Heart right ventricle (tissue), 16 donors: ENCODE measurements at regions not wholly inside any gene's neighbourhood (a gene's known extent, or its start where the extent isn't known, plus 50 kb on each side); places are given as distances from the start of the nearest gene placed in this dataset.

ENCODE experiments used
- ATAC-seq, 8 donors: fragments of 200-7000 bp; cut with Tn5 transposase; one replicate each; pipeline ENCODE4 v1.9.1; 2020; ENCODE audit warnings: mild to moderate bottlenecking in 8 of 8, moderate library complexity in 8 of 8, moderate number of reproducible peaks in 1 of 8
- DNase-seq, 2 donors: peaks; one replicate each; pipeline ENCODE4 v3.0.0-alpha.2; 2020
- H3K27ac ChIP-seq, 10 donors: fragments of 200-600 bp; sonication (generic) in 2 of 10; one replicate each; pipeline versions ENCODE4 v1.5.0 to v1.8.0; 2020 to 2022; ENCODE audit warnings: mild to moderate bottlenecking in 3 of 10
- H3K27me3 ChIP-seq, 7 donors: fragments of 200-600 bp; one replicate each; pipeline ENCODE4 v1.8.0; 2021 to 2022; ENCODE audit warnings: mild to moderate bottlenecking in 2 of 7
- H3K36me3 ChIP-seq, 9 donors: fragments of 200-600 bp; sonication (generic) in 1 of 9; one replicate each; pipeline versions ENCODE4 v1.5.0 to v1.8.0; 2020 to 2022; ENCODE audit warnings: mild to moderate bottlenecking in 2 of 9
- H3K4me1 ChIP-seq, 9 donors: fragments of 200-600 bp; sonication (generic) in 1 of 9; one replicate each; pipeline versions ENCODE4 v1.5.0 to v1.8.0; 2020 to 2022; ENCODE audit warnings: mild to moderate bottlenecking in 4 of 9
- H3K4me3 ChIP-seq, 10 donors: fragments of 200-600 bp; sonication (generic) in 2 of 10; one replicate each; pipeline versions ENCODE4 v1.5.0 to v1.8.0; 2020 to 2022; ENCODE audit warnings: mild to moderate bottlenecking in 7 of 10, moderate library complexity in 2 of 10
- H3K9me3 ChIP-seq, 11 donors: fragments of 200-600 bp in 10 of 11; sonication (generic) in 2 of 11; one replicate each; pipeline versions ENCODE4 v1.5.0 to v1.8.0; 2013 to 2022; ENCODE audit warnings: mild to moderate bottlenecking in 2 of 11, control low read depth in 1 of 11, moderate library complexity in 1 of 11
- whole genome bisulfite sequencing, 2 donors: extraction: QIAGEN DNeasy Blood & Tissue Kit; methylation state at CpG; one replicate each; pipeline ENCODE4 v1.1.7; 2013; ENCODE audit warnings: inconsistent platforms in 1 of 2; 5-methylcytosine and 5-hydroxymethylcytosine counted together
- intact Hi-C, 10 donors: fragments of 100-400 bp; cut with DNase I; formaldehyde crosslinking; loops; one replicate each; pipeline versions ENCODE4 v1.11.1 to v1.14.2; 2022
- TF ChIP-seq, protein P1 (sequence below), 9 donors: fragments of 200-600 bp; sonication (generic) in 2 of 9; IDR thresholded peaks; one replicate each; pipeline versions ENCODE4 v1.5.0 to v1.8.0; 2021 to 2022; ENCODE audit warnings: antibody characterized with exemption in 9 of 9, mild to moderate bottlenecking in 5 of 9, moderate library complexity in 1 of 9
- donor health status: Arrhythmogenic right ventricular cardiomyopathy.
- donor health status: ischemic (EF 13 %, LVEDD 7.1; RV severe dilation, severe dysfunction).
- donor health status: healthy with polysubstance abuse.
- donor health status: DM: no; HTN: yes; CAD: no.
- donor health status: DM: no; HTN: no; CAD: no.
- donor health status: ischemic (EF 25% LVEDD 6.9; RV normal size, moderate dysfunction).
- donor health status: ischemic (EF 25% LVEDD 5.7; RV mildly dilated, moderate dysfunction).
- donor health status: healthy.
- donor health status: DM: yes; HTN: yes; CAD: no.
- donor health status: Ischemic cardiomyopathy.
- donor health status: ischemic (EF 35%, LVEDD 5.7; RV mildly dilated, moderate dysfunction).
- donor health status: nonischemic (EF 11% LVEDD 7.7; RV severe dilation, severe dysfunction).
- donor health status: DM: yes; HTN: yes; CAD: no.
- donor health status: PGD.
- donor health status: ischemic (EF 29% LVEDD 5.4; RV normal size, mild dysfunction).
- donor health status: nonischemic (EF 23%, LVEDD 6.1; RV moderate dilation, normal function).

DNA sequence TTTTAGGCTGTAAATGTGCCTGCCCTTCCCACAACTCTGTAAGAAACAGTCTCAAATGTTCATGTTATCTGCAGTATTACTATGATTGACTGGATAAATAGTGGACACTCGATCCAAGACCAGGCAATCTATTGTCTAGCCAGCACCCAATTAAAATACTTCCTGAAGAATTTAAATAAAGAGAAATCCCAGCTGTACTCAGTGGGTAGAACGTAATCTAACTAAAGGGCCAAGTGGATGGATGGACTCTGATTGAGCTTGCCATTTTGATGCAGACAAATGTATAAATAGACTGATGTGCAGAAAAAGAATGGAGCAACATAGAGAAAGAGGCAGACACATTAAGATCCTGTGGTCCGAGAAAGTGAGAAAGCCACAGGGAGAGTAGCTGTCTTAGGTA lies 158.0 kb downstream of the IPMK start:
- no peak for DNase-seq
- no peak for ATAC-seq
- WGBS, 2 donors = 65 to 72% methylated on average over 3 of the region's 3 CpGs
- H3K4me3 ChIP-seq = no peak overlapping the region
- no peaks in the 10 kb centered on the region for H3K36me3 ChIP-seq
- H3K4me1 ChIP-seq = peaks cover 0 to 3% (median 0%) of the 10 kb centered on the region in 9 donors
- no peaks in the 10 kb centered on the region for H3K9me3 ChIP-seq
- TF ChIP-seq, protein P1, sequence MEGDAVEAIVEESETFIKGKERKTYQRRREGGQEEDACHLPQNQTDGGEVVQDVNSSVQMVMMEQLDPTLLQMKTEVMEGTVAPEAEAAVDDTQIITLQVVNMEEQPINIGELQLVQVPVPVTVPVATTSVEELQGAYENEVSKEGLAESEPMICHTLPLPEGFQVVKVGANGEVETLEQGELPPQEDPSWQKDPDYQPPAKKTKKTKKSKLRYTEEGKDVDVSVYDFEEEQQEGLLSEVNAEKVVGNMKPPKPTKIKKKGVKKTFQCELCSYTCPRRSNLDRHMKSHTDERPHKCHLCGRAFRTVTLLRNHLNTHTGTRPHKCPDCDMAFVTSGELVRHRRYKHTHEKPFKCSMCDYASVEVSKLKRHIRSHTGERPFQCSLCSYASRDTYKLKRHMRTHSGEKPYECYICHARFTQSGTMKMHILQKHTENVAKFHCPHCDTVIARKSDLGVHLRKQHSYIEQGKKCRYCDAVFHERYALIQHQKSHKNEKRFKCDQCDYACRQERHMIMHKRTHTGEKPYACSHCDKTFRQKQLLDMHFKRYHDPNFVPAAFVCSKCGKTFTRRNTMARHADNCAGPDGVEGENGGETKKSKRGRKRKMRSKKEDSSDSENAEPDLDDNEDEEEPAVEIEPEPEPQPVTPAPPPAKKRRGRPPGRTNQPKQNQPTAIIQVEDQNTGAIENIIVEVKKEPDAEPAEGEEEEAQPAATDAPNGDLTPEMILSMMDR (IDR thresholded peaks at IDR 0.05) = no peak
- intact Hi-C loops = no loop called here
- no peaks in the 10 kb centered on the region for H3K27me3 ChIP-seq
- H3K27ac ChIP-seq = no peak overlapping the region

DNA sequence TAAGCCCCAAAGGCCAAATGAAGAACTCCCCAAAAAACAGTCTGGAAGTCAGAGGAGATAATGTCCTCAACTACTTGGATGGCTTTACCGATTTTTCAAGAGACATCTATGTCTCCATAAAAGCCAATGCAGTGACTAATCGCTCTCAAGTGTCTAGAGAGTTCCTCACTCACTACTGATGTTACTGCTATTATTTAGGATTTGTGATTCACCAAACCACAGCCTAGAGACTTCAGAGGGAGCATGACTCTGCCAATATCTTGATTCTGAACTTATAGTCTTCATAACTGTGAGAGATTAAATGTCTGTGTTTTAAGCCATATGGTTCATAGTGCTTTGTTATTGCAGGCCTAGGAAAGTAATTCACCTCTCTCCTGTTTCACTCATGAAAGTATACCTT lies 160.2 kb downstream of the IPMK start:
- H3K4me1 ChIP-seq = peaks cover 0 to 3% (median 0%) of the 10 kb centered on the region in 9 donors
- ATAC-seq = no peak
- WGBS, 2 donors = 84 to 90% methylated on average over 2 of the region's 2 CpGs
- no peak for DNase-seq
- H3K36me3 ChIP-seq = no peaks in the 10 kb centered on the region
- intact Hi-C loops = no loop called here
- H3K4me3 ChIP-seq = no peak overlapping the region
- H3K27me3 ChIP-seq = no peaks in the 10 kb centered on the region
- H3K9me3 ChIP-seq = no peaks in the 10 kb centered on the region
- TF ChIP-seq, protein P1 (IDR thresholded peaks at IDR 0.05) = no peak
- H3K27ac ChIP-seq = no peak overlapping the region

DNA sequence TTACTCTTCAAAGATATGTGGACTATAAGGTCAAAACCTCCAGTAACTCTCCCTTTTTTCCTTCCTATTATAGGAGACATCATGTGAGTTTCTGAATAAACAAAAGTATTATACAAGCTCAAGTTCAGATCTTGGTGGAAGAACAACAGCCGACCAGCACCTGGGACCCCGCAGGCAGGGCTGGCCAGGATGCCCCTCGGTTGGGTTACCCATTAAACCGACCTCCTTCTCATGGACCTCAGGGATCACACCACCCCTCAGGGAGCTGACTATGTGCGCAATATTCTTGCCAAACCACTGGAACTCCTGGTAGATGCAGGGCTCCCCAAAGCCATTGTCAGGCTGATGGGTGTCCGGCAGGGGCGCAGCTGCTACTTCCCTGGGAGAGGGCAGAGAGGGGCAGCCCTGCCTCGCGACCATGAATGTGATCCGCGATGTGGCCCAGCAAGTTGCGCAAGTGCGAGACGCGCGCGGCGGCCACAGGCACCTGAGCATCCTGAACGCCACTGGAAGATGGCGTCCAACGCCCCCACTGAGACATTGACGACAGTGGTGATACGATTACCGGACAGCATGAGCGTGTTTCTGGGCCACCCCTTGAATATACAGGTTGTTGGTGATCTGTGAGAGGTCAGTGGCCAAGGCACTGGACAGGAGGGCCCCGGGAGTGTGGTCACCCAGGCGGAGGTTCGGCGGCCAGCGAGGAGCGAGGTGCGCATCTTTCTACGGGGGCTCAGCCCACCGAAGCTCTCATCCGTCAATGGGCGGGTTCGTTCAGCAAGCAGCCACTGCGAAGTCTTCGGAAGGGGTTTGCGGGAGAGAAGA lies 161.3 kb downstream of the IPMK start:
- Histone ChIP-seq H3K4me1 (peaks cover 0 to 3% (median 0%) of the 10 kb centered on the region in 9 donors), H3K4me3 (no peak overlapping the region), H3K27ac (no peak overlapping the region), H3K27me3 (no peaks in the 10 kb centered on the region), H3K36me3 (no peaks in the 10 kb centered on the region), H3K9me3 (no peaks in the 10 kb centered on the region)
- TF ChIP-seq, protein P1 (IDR thresholded peaks at IDR 0.05) = no peak
- 95 to 96% methylated on average over 40 of the region's 40 CpGs for WGBS, 2 donors
- intact Hi-C loops = no loop called here
- no peak for ATAC-seq
- no peak for DNase-seq

DNA sequence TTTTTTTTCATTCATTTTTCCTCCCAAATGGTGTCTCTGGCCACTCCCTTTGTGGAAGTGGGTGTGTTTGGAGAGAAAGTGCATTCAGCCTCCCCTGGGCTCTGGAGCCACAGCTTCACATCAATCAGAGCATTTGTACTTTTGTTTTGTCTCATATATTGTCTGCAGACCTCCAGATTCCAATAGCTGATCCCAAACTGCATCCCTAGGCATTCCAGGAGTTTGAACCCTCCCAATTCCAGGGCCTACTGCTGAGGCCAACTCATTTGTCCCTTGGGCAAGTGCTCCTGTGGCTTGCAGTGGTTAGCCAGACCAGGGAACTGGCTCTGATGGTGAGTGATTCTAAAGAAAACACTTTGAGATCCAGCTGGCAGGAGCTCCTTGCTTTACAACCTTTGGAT lies 163.3 kb downstream of the IPMK start:
- H3K27me3 ChIP-seq = no peaks in the 10 kb centered on the region
- TF ChIP-seq, protein P1 (IDR thresholded peaks at IDR 0.05) = no peak
- no peak overlapping the region for H3K4me3 ChIP-seq
- no peaks in the 10 kb centered on the region for H3K9me3 ChIP-seq
- intact Hi-C loops = no loop called here
- DNase-seq (no peak), ATAC-seq (no peak)
- no peaks in the 10 kb centered on the region for H3K36me3 ChIP-seq
- peaks cover 0 to 3% (median 0%) of the 10 kb centered on the region in 9 donors for H3K4me1 ChIP-seq
- no peak overlapping the region for H3K27ac ChIP-seq
